DND-41 (cell line): ENCODE measurements at regions not wholly inside any gene's neighbourhood (a gene's known extent, or its start where the extent isn't known, plus 50 kb on each side); places are given as distances from the start of the nearest gene placed in this dataset.

ENCODE experiments used
- CTCF ChIP-seq: IDR thresholded peaks from 2 replicates; pipeline ENCODE4 v1.5.1; 2012; ENCODE audit warnings: borderline replicate concordance, low read length, moderate library complexity, mild to moderate bottlenecking; ENCODE audit not compliant: poor library complexity, severe bottlenecking; ENCODE audit errors: extremely low read depth
- EZH2 ChIP-seq: IDR thresholded peaks from 3 replicates; pipeline ENCODE4 v1.6.1; 2012; ENCODE audit warnings: borderline replicate concordance, low read depth, mild to moderate bottlenecking, moderate library complexity, low read length, inconsistent platforms; ENCODE audit not compliant: severe bottlenecking

GRCh38 chr3:88671573-88671972 lies 435.8 kb upstream of the EPHA3 start:
- TF ChIP-seq CTCF (no peak), EZH2 (no peak)
